ENCODE measurements at regions not wholly inside any gene's neighbourhood (a gene's known extent, or its start where the extent isn't known, plus 50 kb on each side); places are given as distances from the start of the nearest gene placed in this dataset.

GRCh38 chr1:181429462-181429861 lies 53.9 kb upstream of the CACNA1E start:
- no peak overlapping the region for H3K9ac ChIP-seq (ENCODE audit: low read depth in 1 of 3, low read length in 3 of 3)
- H3K36me3 ChIP-seq (ENCODE audit: control insufficient read depth in 3 of 3, insufficient read depth in 3 of 3, low read length in 3 of 3): no peaks in the 10 kb centered on the region
- peaks cover 0 to 2% (median 0%) of the 10 kb centered on the region in 3 donors for H3K4me1 ChIP-seq (ENCODE audit: control insufficient read depth in 3 of 3, insufficient read depth in 3 of 3, low read length in 3 of 3)
- H3K9me3 ChIP-seq (ENCODE audit: control insufficient read depth in 3 of 3, low read length in 3 of 3): no peaks in the 10 kb centered on the region
- peaks cover 5 to 22% (median 7%) of the 10 kb centered on the region in 3 donors for H3K27me3 ChIP-seq (ENCODE audit: control insufficient read depth in 3 of 3, insufficient read depth in 3 of 3, low read length in 3 of 3)
- H3K27ac ChIP-seq (ENCODE audit: low read depth, low read length): no peak overlapping the region
- no peak overlapping the region for H3K4me3 ChIP-seq (ENCODE audit: low read length in 3 of 3)

GRCh38 chr1:181430015-181430885 lies 53.1 kb upstream of the CACNA1E start:
- no peak overlapping the region for H3K4me3 ChIP-seq (ENCODE audit: low read length in 3 of 3)
- H3K36me3 ChIP-seq (ENCODE audit: control insufficient read depth in 3 of 3, insufficient read depth in 3 of 3, low read length in 3 of 3): no peaks in the 10 kb centered on the region
- peaks cover 3 to 24% (median 6%) of the 10 kb centered on the region in 3 donors for H3K27me3 ChIP-seq (ENCODE audit: control insufficient read depth in 3 of 3, insufficient read depth in 3 of 3, low read length in 3 of 3)
- H3K4me1 ChIP-seq (ENCODE audit: control insufficient read depth in 3 of 3, insufficient read depth in 3 of 3, low read length in 3 of 3): no peaks in the 10 kb centered on the region
- H3K9me3 ChIP-seq (ENCODE audit: control insufficient read depth in 3 of 3, low read length in 3 of 3): no peaks in the 10 kb centered on the region
- H3K9ac ChIP-seq (ENCODE audit: low read depth in 1 of 3, low read length in 3 of 3): no peak overlapping the region
- no peak overlapping the region for H3K27ac ChIP-seq (ENCODE audit: low read depth, low read length)

All from skeletal muscle tissue (tissue), 3 donors.